Suprapubic skin (tissue), 4 donors: ENCODE measurements at regions not wholly inside any gene's neighbourhood (a gene's known extent, or its start where the extent isn't known, plus 50 kb on each side); places are given as distances from the start of the nearest gene placed in this dataset.
"Not testable (repeated sequence)": the region's sequence is repeated elsewhere in the genome, so short reads cannot be mapped to it uniquely, and the experiment has no call there.

ENCODE experiments used
- DNase-seq, 2 donors: peaks; one replicate each; pipeline ENCODE4 v3.0.0-alpha.2; 2019; ENCODE audit warnings: low spot score in 2 of 2
- H3K27ac ChIP-seq: fragments of 200-600 bp; sonication (generic); one replicate; pipeline ENCODE4 v1.5.1; 2019
- H3K27me3 ChIP-seq: fragments of 200-600 bp; sonication (generic); one replicate; pipeline ENCODE4 v1.5.1; 2019
- H3K36me3 ChIP-seq: fragments of 200-600 bp; sonication (generic); one replicate; pipeline ENCODE4 v1.5.1; 2019
- H3K4me1 ChIP-seq: fragments of 200-600 bp; sonication (generic); one replicate; pipeline ENCODE4 v1.5.1; 2019
- H3K4me3 ChIP-seq: fragments of 200-600 bp; sonication (generic); one replicate; pipeline ENCODE4 v1.5.1; 2019; ENCODE audit warnings: mild to moderate bottlenecking
- H3K9me3 ChIP-seq: fragments of 200-600 bp; sonication (generic); one replicate; pipeline ENCODE4 v1.5.1; 2019
- EP300 ChIP-seq: sonication (generic); formaldehyde crosslinking; IDR thresholded peaks from one replicate; pipeline ENCODE4 v1.6.1; 2017; ENCODE audit warnings: antibody characterized with exemption
- POLR2A ChIP-seq, 2 donors: fragments of 450-650 bp; IDR thresholded peaks; one replicate each; pipeline ENCODE4 v1.6.1; 2017; ENCODE audit warnings: antibody characterized with exemption in 2 of 2, mild to moderate bottlenecking in 2 of 2, moderate library complexity in 2 of 2
- POLR2AphosphoS5 ChIP-seq, 3 donors: sonication (generic); formaldehyde crosslinking; IDR thresholded peaks; one replicate each; pipeline ENCODE4 v1.6.1; 2017; ENCODE audit warnings: antibody characterized with exemption in 3 of 3
- WGBS: methylation state at CpG from one replicate; pipeline ENCODE4 v1.1.5; 2018; 5-methylcytosine and 5-hydroxymethylcytosine counted together
- TF ChIP-seq, protein P1 (sequence below), 2 donors: fragments of 200-600 bp in 1 of 2; fragments of 450-650 bp in 1 of 2; sonication (generic) in 1 of 2; IDR thresholded peaks; one replicate each; pipeline ENCODE4 v1.5.1; 2016 to 2019; ENCODE audit warnings: antibody characterized with exemption in 2 of 2, mild to moderate bottlenecking in 1 of 2, moderate library complexity in 1 of 2

DNA sequence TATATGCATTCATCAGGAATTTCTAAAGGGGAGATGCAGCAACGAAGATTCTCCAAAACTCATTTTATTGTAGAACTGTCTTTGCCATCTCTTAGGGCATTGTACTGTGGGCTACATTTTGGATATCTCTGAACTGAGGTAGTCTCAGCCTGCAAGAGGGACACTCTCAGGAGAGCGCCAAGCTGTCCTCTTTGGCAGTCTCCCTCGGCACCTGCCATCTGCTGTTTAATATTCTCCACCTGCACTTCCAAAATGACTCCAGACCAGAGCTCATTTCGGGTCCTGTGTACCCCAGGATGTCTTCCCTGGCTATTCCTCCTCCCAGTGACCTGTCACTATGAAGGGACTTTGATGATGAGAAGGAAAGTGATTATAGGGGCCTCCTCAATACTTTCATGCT, 356.3 kb upstream of the C1orf174 start:
- TF ChIP-seq POLR2A (IDR thresholded peaks at IDR 0.05), result no peak
- TF ChIP-seq POLR2AphosphoS5 (IDR thresholded peaks at IDR 0.05), result no peak
- no peak for TF ChIP-seq EP300
- TF ChIP-seq, protein P1, sequence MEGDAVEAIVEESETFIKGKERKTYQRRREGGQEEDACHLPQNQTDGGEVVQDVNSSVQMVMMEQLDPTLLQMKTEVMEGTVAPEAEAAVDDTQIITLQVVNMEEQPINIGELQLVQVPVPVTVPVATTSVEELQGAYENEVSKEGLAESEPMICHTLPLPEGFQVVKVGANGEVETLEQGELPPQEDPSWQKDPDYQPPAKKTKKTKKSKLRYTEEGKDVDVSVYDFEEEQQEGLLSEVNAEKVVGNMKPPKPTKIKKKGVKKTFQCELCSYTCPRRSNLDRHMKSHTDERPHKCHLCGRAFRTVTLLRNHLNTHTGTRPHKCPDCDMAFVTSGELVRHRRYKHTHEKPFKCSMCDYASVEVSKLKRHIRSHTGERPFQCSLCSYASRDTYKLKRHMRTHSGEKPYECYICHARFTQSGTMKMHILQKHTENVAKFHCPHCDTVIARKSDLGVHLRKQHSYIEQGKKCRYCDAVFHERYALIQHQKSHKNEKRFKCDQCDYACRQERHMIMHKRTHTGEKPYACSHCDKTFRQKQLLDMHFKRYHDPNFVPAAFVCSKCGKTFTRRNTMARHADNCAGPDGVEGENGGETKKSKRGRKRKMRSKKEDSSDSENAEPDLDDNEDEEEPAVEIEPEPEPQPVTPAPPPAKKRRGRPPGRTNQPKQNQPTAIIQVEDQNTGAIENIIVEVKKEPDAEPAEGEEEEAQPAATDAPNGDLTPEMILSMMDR (IDR thresholded peaks at IDR 0.05), result no peak
- H3K27me3 ChIP-seq, result peaks cover 2% of the 10 kb centered on the region
- H3K4me3 ChIP-seq, result no peak overlapping the region
- H3K36me3 ChIP-seq, result no peaks in the 10 kb centered on the region
- H3K27ac ChIP-seq, result no peak overlapping the region
- H3K9me3 ChIP-seq, result peaks cover 5% of the 10 kb centered on the region
- 74% methylated on average over 4 of the region's 4 CpGs for WGBS
- DNase-seq, result no peak
- H3K4me1 ChIP-seq, result no peaks in the 10 kb centered on the region

DNA sequence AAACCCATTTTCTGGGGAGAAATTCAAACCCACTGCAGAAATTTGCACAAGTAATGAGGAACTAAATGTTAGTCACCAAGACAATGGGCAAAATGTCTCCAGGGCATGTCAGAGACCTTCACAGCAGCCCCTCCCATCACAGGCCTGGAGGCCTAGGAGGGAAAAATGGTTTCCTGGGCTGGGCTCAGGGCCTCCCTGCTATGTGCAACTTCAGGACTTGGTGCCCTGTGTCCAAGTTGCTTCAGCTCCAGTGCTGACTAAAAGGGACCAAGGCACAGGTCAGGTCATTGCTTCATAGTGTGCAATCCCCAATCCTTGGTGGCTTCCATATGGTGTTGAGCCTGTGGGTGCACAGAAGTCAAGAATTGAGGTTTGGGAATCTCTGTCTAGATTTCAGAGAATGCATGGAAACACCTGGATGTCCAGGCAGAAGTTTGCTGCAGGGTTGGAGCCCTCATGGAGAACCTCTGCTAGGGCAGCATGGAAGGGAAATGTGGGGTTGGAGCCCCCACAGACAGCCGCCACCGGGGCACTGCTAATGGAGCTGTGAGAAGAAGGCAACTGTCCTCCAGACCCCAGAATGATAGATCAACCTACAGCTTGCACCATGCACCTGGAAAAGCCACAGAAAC, 358.2 kb upstream of the C1orf174 start:
- H3K27ac ChIP-seq, H3K36me3 ChIP-seq, H3K9me3 ChIP-seq, H3K27me3 ChIP-seq, H3K4me3 ChIP-seq, DNase-seq, H3K4me1 ChIP-seq: not testable (repeated sequence)
- 80% methylated on average over 1 of the region's 2 CpGs for WGBS

DNA sequence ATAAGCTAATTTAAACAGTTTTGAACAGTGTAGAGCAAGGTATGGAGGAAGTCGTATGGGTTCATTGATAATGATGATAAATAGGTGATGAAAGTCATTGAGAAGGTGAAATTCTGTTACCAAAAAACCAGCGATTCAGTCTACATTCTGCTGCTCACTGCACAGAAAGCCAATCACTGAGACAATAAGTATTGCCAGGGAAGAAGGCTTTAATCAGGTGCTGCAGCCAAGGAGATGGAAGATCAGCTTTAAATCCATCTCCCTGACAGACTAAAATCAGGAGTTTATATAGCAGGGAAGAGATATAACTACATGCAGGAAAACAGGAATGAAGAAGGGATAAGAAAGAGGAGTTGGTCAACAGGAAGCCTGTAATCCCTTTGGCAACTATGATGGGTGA, 361.3 kb upstream of the C1orf174 start:
- WGBS, result 80% methylated on average over 2 of the region's 2 CpGs
- no peaks in the 10 kb centered on the region for H3K36me3 ChIP-seq
- H3K9me3 ChIP-seq, result peaks cover 5% of the 10 kb centered on the region
- H3K27me3 ChIP-seq, result peaks cover 7% of the 10 kb centered on the region
- H3K27ac ChIP-seq, result no peak overlapping the region
- no peak overlapping the region for H3K4me3 ChIP-seq
- DNase-seq, result no peak
- TF ChIP-seq POLR2A (IDR thresholded peaks at IDR 0.05), result no peak
- no peaks in the 10 kb centered on the region for H3K4me1 ChIP-seq

DNA sequence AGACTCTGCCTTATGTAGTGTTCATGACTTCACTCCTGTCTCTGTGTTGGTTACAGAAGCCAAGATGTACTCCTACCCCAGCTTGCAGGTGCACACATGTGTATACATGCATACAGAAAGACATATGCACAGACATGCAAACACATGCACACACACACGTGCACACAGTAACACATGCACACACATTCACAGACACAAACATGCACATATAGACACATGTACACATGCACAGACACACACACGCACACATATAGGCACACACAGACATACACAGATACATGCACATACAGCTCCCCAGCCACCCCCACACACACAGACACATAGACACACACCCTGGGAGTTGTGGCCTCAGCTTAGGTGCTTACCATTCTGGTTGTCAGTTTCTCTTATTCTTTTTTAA, 362.6 kb upstream of the C1orf174 start:
- 88% methylated on average over 2 of the region's 2 CpGs for whole genome bisulfite sequencing
- TF ChIP-seq EP300 (no peak), POLR2AphosphoS5 (IDR thresholded peaks at IDR 0.05) (no peak), POLR2A (IDR thresholded peaks at IDR 0.05) (no peak)
- TF ChIP-seq, protein P1 (IDR thresholded peaks at IDR 0.05), result no peak
- peaks cover 7% of the 10 kb centered on the region for H3K27me3 ChIP-seq
- H3K36me3 ChIP-seq, result no peaks in the 10 kb centered on the region
- peaks cover 5% of the 10 kb centered on the region for H3K9me3 ChIP-seq
- DNase-seq, result no peak
- no peak overlapping the region for H3K27ac ChIP-seq
- no peak overlapping the region for H3K4me3 ChIP-seq
- H3K4me1 ChIP-seq, result no peaks in the 10 kb centered on the region

DNA sequence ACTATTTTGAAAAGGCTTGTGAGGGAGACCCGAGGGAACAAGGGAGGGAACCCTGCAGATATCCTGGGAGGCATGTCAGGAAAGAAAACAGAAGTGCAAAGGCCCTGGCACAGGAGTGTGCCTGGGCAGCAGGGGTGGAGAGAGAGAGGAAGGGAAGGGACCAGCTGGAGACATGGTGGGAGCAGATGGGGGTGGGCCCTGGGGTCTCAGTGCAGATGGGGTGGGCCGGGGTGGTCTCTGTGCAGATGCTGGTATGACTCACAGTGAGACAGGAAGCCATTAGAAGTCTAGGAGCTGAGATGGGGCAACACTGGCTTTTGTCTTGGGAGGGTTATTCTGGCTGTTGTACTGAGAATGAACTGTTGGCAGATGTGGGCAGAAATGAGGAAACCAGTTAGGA, 363.6 kb upstream of the C1orf174 start:
- Histone ChIP-seq H3K27ac (no peak overlapping the region), H3K27me3 (peaks cover 13% of the 10 kb centered on the region), H3K36me3 (no peaks in the 10 kb centered on the region), H3K4me3 (no peak overlapping the region), H3K9me3 (peaks cover 5% of the 10 kb centered on the region), H3K4me1 (no peaks in the 10 kb centered on the region)
- no peak for DNase-seq
- TF ChIP-seq POLR2A (IDR thresholded peaks at IDR 0.05) (no peak), EP300 (no peak), POLR2AphosphoS5 (IDR thresholded peaks at IDR 0.05) (no peak)
- TF ChIP-seq, protein P1 (IDR thresholded peaks at IDR 0.05), result no peak
- 67% methylated on average over 2 of the region's 2 CpGs for WGBS

DNA sequence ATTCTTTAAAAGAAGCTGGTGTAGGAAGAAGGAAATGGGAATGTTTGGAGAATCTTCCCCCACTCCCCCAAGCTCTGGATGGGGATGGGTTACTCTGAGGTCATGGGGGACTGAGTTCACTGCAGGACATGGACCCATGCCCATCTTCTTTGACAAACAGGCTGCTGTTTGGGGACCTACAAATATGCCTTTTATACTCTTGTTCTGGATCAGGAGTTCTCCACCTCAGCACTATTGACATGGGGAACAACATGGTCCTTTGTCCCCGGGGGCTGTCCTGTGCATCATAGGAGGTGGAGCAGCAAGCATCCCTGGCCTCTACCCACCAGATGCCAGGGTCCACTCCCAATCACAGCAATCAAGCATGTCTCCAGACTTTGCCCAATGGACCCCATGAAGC, 365.8 kb upstream of the C1orf174 start:
- Histone ChIP-seq H3K4me1 (no peaks in the 10 kb centered on the region), H3K27ac (no peak overlapping the region), H3K36me3 (no peaks in the 10 kb centered on the region), H3K4me3 (no peak overlapping the region), H3K9me3 (no peaks in the 10 kb centered on the region), H3K27me3 (peaks cover 17% of the 10 kb centered on the region)
- no peak for DNase-seq
- WGBS, result 86% methylated on average over 1 of the region's 1 CpG
- no peak for TF ChIP-seq EP300
- TF ChIP-seq, protein P1 (IDR thresholded peaks at IDR 0.05), result no peak
- no peak for TF ChIP-seq POLR2A (IDR thresholded peaks at IDR 0.05)
- no peak for TF ChIP-seq POLR2AphosphoS5 (IDR thresholded peaks at IDR 0.05)
